ENCODE measurements at regions not wholly inside any gene's neighbourhood (a gene's known extent, or its start where the extent isn't known, plus 50 kb on each side); places are given as distances from the start of the nearest gene placed in this dataset.

DNA sequence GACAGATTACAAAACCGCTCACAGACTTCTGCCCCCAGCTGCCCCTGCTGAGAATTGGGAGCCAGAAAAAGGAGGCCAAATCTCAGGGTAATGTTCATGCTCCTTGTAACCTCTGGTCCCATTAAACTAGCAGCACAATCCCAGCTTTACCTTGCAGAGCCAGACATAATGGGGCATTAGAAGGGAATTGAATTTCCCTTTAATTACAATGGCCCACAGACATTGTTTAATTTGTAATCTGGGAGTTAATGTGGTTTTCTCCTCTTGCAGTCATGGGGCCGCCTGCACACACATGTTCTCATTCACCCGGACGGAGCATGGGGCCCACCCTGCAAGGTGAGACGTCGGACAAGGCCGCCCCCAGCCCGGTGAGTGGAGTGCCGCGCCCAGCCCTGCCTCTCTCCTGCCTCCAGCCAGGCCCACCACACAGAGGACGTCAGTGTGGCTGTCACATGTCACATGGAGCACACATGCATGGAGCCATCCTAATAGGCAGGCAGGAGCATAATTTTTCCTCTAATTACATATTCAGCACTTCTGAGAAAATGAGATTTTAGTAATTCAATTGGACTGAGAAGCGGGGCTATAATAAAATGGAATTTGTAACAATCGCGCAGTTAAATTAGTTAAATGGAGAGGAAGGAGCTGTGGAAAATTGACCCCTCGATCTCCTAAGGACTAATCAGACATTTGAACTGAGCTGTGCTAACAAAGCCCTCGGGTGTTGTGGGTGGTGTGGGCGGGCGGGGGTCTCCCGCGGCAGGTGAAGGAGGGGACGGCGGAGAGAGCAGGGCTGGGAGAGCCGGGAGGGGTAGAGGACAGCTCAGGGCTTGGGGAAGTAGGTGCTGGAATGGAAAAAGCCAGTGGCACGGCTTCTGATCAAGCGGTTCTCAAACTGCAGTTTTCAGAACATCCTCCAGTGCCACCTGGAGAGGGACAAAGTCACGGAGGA, 87.7 kb downstream of the ENGASE start:
- TF ChIP-seq EZH2 (IDR thresholded peaks at IDR 0.05): no peak
- TF ChIP-seq JUND (IDR thresholded peaks at IDR 0.05): no peak
- TF ChIP-seq, protein P1, sequence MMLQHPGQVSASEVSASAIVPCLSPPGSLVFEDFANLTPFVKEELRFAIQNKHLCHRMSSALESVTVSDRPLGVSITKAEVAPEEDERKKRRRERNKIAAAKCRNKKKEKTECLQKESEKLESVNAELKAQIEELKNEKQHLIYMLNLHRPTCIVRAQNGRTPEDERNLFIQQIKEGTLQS (IDR thresholded peaks at IDR 0.05): no peak
- TF ChIP-seq, protein P2, sequence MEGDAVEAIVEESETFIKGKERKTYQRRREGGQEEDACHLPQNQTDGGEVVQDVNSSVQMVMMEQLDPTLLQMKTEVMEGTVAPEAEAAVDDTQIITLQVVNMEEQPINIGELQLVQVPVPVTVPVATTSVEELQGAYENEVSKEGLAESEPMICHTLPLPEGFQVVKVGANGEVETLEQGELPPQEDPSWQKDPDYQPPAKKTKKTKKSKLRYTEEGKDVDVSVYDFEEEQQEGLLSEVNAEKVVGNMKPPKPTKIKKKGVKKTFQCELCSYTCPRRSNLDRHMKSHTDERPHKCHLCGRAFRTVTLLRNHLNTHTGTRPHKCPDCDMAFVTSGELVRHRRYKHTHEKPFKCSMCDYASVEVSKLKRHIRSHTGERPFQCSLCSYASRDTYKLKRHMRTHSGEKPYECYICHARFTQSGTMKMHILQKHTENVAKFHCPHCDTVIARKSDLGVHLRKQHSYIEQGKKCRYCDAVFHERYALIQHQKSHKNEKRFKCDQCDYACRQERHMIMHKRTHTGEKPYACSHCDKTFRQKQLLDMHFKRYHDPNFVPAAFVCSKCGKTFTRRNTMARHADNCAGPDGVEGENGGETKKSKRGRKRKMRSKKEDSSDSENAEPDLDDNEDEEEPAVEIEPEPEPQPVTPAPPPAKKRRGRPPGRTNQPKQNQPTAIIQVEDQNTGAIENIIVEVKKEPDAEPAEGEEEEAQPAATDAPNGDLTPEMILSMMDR (IDR thresholded peaks at IDR 0.05 in 2 of 3, conservative IDR thresholded peaks at IDR 0.05 in 1 of 3; ENCODE audit: borderline replicate concordance in 1 of 3, insufficient read depth in 1 of 3, low read depth in 2 of 3, low read length in 2 of 3): no peak
- TF ChIP-seq, protein P3, sequence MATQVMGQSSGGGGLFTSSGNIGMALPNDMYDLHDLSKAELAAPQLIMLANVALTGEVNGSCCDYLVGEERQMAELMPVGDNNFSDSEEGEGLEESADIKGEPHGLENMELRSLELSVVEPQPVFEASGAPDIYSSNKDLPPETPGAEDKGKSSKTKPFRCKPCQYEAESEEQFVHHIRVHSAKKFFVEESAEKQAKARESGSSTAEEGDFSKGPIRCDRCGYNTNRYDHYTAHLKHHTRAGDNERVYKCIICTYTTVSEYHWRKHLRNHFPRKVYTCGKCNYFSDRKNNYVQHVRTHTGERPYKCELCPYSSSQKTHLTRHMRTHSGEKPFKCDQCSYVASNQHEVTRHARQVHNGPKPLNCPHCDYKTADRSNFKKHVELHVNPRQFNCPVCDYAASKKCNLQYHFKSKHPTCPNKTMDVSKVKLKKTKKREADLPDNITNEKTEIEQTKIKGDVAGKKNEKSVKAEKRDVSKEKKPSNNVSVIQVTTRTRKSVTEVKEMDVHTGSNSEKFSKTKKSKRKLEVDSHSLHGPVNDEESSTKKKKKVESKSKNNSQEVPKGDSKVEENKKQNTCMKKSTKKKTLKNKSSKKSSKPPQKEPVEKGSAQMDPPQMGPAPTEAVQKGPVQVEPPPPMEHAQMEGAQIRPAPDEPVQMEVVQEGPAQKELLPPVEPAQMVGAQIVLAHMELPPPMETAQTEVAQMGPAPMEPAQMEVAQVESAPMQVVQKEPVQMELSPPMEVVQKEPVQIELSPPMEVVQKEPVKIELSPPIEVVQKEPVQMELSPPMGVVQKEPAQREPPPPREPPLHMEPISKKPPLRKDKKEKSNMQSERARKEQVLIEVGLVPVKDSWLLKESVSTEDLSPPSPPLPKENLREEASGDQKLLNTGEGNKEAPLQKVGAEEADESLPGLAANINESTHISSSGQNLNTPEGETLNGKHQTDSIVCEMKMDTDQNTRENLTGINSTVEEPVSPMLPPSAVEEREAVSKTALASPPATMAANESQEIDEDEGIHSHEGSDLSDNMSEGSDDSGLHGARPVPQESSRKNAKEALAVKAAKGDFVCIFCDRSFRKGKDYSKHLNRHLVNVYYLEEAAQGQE (IDR thresholded peaks at IDR 0.05; ENCODE audit: low read depth): no peak
- TF ChIP-seq CEBPB (IDR thresholded peaks at IDR 0.05; ENCODE audit: low read depth): no peak
- TF ChIP-seq YY1 (IDR thresholded peaks at IDR 0.05; ENCODE audit: extremely low read depth, insufficient replicate concordance, low read depth, low read length): no peak
